ENCODE measurements at regions not wholly inside any gene's neighbourhood (a gene's known extent, or its start where the extent isn't known, plus 50 kb on each side); places are given as distances from the start of the nearest gene placed in this dataset.

DNA sequence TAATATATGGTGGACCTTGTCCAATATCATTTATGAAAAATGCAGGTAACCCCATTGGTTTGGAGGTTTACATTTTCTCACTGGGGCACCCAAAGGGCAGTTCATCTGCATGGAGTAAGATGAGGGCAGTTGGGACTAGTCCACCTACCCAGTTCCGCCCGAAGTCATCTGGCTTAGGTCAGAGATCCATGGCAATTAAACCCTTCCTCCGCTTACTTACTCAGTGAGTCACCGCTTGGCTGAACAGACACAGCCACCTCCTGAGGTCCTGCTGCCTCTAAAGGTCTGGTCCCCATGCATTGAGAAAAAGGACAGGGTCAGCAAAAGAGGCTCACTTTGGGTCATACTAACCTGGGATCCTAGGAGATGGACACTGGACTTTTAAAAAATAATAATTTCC, 102.9 kb upstream of the PRL start:
- DNase-seq (ENCODE audit: low read depth): peak; percentile 7

DNA sequence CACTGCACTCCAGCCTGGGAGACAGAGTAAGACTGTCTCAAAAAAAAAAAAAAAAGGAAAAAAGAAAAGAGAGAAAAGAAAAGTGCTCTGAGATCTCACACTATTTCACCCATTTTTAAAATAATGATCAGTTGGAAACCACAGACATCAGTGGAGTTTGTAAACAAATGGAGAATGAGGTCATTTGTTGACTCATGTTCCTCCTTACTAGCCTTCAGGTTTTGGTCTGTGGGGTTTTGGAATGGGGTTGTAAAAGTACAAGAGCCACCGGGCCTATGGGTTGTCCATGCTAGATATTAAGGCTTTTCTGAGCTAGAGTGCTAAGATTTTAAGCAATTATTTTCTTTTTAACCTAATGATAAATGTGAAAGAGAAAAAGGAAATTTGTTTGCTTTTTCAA, 104.4 kb upstream of the PRL start:
- DNase-seq (ENCODE audit: low read depth): no peak

DNA sequence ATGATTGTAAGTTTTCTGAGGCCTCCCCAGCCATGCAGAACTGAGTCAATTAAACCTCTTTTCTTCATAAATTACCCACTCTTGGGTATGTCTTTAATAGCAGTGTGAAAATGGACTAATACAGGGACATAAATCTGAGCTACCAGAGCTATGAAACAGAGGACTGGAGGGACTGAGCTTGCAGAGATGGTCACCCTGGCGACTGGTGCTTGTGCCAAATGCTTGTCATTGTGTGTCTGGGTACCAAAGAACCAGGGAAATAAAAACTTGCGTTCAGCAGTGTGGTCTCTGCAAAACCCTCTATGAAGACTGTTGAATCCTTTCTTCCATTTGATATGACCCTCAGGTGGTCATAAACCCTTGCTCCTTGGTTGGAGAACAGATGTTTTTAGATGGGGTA, 105.1 kb upstream of the PRL start:
- DNase-seq (ENCODE audit: low read depth): no peak

DNA sequence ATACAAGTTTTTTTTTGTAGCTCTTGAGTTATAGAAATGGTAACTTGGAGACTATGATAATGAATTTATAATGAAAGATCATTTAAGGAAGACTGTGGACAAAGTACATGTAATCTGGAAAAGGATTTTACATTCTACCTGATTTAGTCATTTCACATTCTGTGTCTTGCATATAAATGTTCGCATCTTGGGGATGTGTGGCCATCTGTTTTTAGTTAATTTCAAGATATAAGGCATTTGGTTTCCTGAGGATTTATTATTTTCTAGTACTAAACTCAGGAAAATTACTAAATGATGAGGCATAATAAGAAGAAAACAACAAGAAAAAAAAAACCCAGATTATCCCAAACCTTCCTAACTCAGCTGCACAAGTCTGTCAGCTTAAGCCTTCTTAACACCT, 112.7 kb upstream of the PRL start:
- DNase-seq (ENCODE audit: low read depth): no peak

DNA sequence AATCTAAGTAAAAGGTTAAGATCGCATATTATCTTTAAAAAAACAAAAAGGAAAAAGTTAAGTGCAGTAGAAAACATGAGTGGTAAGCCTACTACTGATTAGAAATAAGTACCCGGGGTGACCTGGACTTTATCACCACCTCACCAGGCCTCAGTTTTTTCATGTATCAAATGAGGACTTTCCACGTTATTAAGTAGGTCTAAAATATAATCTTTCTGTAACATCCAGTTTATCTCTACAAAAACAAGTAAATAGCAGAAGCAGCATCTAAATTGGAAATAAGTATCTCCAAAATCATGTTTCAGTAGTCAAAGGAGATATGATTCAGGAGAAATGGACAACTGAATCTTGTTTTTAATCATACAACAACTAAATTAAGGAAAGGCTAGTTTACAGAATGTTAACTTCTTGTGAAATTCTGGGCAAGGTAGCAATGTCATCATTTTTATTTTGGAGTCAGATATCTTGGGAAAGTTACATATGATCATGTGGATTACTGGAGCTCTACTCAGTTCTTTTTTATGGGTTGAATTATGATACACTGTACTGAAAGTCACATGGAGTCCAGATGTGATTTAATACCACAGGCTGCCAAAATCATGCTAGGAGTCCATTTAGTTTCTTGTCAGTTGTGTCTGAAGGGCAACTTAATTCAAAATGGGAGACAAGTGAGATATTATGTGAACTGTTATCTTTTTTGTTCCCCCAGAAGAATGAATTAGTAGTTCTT, 114.7 kb upstream of the PRL start:
- DNase-seq (ENCODE audit: low read depth): peak; percentile 84

DNA sequence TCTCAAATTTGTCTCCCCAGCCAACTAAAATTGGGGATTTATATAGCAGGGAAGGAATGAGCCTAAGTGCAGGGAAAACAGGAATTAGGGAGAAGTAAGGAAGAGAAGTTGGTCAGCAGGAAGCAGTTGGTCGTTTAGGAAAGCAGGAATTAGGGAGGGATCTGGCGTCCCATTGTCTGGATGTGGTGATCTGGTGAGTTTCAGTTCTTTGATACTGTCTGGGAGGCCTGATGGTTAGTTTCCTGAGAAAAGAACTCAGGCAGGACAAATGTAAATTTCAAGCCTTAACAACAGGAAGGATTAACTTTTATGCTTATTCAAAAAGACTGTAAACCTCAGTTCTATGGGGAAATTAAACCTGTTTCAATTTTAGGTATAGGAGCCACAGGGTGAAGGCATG, 116.2 kb upstream of the PRL start:
- DNase-seq (ENCODE audit: low read depth): no peak

DNA sequence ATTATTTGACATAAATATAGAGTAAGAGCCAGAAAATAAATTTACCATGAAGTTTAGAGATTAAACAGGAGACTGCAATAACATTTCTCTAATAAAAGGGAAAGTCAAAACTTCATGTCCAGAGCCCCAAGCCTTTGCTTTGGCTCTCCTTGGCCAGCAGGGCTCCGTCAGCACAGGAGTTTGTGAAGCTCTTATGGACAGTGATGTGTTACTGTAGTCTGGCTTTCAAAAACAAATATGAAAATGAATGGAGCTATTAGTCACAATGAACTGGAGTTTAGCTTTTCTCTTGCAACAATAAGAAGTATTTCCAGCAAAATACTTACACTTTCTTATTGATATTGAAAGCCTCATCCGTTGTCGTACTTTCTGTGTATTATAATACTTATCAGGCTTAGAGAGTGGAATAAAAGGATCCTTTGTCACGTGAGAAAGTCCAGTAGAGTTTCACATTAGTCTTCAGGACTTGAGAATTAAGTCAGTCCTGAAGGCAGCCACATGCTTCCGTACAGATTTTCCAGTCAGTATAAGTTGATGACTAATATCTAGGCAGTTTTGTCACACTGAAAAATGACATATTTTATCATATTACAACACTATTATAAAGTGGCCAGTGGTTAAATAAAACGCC, 117.0 kb upstream of the PRL start:
- peak; percentile 60 for DNase-seq (ENCODE audit: low read depth)

DNA sequence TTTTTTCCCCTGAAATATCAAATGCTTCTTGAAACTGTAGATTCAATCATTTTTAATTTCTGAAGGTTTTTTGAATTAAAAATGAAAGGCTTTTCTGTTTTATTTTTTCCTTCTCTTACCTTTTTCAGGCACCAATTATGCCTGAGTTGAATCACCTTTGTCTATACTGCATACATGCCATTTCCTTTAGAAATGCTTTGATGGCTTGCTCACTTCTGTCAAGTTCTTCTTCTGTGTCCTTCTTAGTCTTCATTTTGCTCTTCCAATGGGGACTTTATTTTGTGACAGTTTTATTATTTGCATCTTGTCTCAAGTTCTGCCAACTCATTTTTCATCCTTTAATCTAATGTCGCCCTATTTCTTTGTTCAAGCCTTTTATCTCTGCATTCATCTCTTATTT, 121.9 kb upstream of the PRL start:
- no peak for DNase-seq (ENCODE audit: low read depth)

DNA sequence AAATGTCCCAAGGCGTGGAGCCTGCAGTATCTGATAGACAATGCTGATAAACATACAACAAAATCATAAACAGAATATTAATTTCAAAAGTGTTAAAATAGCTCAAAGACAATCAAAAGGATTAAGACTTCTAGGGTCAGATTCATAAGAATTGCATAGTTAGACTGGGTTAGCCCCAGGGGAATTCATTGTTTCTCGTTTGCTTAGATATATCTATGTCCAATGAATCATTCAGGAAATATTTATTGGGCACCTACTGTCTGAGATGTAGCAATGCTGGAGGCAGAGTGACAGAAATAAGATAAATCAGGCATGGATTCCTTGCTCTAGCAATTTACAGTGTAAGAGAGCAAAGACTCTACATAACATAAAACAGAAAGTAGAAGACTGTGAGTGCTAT, 124.4 kb upstream of the PRL start:
- peak; percentile 45 for DNase-seq (ENCODE audit: low read depth)

DNA sequence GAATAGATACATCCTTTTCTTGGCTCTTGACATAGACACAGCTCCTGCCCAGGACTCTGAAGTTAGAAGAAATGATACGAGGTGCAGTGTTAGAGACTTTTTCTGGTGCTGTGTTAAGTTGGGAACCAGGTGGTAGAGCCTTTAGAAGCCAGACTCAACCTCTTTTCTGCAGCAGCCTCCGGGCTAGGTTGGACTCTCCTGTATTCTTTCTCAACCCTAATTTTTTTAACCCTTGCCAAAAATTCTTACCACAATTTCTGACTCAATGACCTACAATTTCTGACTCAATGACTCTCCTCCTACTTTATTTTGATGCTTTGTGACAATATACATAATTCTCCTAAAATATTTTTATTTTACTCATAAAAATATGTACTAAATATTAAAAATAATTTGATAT, 127.4 kb upstream of the PRL start:
- DNase-seq (ENCODE audit: low read depth): no peak

DNA sequence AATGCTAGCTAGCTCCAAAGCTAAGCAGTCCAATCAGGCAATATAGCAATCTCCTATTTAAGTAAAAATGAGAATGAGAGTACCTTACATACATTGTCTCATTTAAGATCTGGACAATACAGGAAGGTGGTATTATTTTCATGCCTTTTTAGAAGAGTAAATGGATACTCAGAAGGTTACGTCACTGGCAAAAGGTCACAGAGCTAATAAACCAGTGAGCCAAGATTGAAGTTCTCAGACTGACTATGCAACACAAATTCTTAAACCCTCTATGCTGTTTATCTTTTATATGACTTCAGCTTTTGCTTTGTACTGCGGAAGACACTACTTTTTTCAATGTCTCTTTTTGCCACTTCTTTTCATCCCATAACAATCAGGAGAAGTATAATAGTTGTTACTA, 135.2 kb upstream of the PRL start:
- DNase-seq (ENCODE audit: low read depth): peak; percentile 8

DNA sequence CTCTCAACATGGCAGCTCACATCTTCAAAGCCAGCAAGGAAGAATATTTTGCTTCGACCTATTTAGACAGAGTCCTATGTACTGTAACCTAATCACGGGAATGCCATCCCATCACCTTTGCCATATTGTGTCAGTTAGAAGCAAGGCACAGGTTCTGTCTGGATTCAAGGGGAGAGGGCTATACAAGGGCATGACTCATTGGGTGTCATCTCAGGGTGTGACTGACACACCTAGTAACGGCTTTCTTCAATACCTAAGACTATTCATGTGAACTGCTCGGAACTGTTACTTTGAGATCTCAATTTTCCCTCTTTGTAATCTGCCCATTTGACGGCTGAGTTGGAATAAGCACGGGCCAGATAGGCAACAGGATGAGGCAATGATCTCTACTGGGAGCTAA, 135.6 kb upstream of the HDGFL1 start:
- DNase-seq (ENCODE audit: low read depth): no peak

DNA sequence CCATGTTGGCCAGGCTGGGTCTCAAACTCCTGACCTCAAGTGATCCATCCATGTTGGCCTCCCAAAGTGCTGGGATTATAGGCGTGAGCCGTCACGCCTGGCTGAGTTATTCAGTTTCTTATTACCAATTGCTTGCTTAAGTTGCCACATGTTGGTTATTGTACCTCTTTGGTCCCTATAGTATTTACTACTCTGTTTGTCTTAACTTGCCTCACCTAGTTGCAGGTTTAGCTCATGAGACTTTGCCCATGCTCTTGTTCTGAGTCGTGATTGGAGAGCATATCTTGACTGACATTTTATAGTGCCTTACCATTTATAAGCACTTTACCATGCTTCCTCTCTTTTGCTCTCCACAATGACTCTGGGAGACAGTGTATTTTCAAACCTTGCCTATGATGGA, 134.2 kb upstream of the HDGFL1 start:
- DNase-seq (ENCODE audit: low read depth): no peak

DNA sequence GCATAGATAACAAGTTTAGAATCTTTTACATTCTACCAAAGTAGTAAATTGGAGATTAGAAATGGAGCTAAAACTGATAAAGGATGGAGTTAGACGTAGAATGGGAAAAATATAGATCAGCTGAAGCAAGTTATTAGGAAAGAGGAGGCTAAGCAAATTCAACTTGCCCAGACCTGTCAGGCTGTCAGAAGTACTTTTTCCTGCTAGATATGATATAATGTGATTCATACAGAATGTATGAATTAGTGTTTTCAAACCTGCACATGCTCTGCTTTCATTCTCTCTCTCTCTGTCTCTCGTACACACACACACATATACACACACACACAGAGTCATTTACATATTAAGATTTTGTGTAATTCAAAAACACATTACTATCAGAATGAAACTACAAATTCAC, 133.2 kb upstream of the HDGFL1 start:
- no peak for DNase-seq (ENCODE audit: low read depth)

DNA sequence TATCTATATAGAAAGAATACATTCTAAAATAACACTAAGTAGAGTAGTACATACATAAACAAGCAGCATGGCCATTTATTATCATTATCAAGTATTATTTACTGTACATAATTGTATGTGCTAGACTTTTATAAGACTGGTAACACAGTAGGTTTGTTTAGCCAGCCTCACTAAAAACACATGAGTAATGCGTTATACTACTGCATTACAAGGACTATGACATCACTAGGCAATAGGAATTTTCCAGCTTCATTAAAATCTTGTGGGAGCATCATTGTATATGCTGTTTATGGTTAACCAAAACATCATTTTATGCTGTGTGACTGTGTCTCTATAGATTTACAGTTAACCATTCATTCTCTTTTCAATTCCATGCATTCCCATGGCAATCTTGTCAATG, 131.7 kb upstream of the HDGFL1 start:
- DNase-seq (ENCODE audit: low read depth): no peak

DNA sequence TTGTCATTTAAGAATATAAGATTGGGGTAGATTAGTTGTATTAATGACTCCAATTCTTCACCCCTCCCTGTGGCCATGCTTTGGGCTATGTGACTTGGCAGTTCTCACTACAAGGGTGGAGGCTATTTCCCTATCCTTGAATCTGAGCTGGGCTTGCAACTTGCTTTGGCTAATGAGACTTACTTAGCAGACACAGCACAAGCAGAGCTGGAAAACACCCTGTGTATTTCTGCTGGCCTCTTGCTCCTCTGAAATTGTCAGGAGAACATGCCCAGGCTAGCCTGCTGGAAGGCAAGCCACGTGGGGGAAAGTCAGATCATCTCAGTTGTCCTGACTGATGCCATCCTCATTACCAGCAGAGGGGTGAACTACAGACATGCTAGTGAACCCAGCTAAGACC, 126.5 kb upstream of the HDGFL1 start:
- peak; percentile 43 for DNase-seq (ENCODE audit: low read depth)

DNA sequence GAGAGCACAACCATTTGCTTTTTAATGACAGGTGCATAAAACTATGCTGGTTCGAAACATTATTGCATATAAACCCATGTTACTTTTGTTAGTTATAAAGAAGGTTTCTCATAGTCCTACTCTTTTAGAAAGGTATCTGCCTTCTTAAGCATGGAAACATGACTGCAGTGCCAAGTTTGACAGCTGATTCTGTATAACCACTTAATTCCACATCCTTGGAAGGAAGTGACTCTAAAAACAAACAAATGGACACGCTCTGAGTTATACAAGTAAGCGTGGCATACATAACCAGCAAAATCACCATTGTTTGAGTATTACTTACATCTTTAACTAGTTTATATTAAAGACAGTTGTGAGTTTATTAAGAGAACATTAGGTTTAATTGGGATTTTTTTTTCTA, 125.0 kb upstream of the HDGFL1 start:
- DNase-seq (ENCODE audit: low read depth): peak; percentile 57

DNA sequence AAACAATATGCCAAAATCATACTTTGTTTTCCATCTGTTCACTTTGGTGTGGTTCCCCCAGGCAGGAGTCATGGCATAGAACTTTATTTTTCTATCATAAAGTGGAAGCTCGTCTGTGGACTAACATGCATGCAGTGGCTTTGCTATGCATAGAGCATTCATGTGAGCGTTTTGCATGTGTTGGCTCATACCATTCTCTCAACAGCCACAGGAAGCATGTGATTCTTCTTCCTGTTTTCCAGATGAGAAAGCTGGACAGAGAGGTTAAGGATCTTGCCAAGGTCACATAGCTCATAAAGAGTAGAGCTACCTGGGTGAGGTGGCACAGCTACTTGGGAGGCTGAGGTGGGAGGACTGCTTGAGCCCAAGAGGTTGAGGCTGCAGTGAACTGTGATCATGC, 123.4 kb upstream of the HDGFL1 start:
- DNase-seq (ENCODE audit: low read depth): no peak

DNA sequence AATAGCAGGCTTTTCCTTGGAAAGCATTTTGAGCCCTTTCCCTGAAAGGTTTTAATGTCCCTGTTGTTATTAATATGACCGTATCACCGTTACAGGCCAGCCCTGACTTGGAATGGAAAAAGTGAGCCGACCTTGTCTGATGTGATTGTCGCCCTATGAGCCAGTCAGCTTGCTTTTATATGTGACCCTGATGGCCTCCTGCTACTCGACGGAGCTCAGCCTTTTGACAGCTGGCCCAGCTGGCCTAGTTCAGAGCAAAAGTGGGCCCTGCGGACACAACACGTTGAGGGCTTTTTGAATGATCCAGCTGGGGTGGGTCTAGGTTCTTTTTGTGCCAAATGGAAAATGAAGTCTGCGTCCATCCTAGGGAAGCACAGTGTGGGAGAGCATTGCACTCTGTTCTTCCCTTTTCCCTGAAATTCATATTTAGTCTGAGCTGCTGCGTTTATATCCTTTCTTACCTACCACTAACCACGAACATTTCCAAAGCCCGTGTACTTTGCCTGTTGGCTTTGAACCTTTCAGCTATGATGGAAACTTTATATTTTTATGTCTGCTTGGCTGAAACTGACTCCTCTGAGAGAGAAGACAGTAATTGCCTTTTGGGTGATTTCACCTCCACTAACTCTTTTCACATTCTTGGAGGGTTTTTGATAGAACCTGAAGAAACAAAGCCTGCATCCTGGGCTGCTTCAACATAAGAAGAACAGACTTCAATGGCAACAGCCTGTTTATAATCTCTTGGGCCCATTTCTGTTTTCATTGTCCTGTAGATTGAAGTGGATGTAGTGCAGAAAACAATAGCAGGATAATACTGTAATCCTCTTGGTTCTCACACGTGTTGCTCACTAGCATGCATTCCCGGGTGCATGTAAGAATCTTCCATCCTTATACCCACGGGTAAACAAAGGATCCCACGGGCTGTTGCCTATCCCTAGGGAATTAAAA, 121.8 kb upstream of the HDGFL1 start:
- no peak for DNase-seq (ENCODE audit: low read depth)

DNA sequence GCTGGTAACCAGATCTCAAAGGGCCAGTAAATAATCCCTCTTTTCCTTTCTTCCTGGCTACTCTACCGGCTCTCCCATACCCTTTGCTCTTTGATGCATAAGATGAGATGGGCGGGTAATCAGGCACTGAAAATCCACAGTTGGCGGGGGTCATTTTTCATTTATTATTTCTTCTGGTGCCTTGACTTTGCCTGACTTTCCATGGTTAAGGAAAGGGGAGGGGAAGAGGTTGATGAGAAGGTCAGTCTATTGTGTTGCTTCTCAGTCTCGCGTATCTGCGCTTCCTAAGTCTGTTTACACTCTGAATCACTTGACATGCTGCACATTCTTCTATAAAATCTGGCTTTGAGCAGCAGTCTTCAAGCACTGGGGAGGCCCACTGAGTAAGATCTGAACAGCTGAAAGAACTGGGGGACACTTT, 121.1 kb upstream of the HDGFL1 start:
- DNase-seq (ENCODE audit: low read depth): peak; percentile 62

DNA sequence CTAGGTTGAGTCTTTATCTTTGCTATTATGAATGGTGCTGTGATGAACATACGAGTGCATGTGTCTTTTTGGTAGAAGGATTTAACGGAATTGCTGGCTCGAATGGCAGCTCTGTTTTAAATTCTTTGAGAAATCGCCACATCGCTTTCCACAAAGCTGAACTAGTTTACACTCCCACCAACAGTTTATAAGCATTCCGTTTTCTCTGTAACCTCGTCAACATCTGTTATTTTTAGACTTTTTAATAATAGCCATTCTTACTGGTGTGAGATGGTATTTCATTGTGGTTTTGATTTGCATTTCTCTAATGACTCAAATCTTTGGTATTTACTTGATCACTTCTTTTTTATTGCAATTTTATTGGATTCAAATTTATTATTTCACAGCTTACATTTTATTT, 117.4 kb upstream of the HDGFL1 start:
- peak; percentile 12 for DNase-seq (ENCODE audit: low read depth)

DNA sequence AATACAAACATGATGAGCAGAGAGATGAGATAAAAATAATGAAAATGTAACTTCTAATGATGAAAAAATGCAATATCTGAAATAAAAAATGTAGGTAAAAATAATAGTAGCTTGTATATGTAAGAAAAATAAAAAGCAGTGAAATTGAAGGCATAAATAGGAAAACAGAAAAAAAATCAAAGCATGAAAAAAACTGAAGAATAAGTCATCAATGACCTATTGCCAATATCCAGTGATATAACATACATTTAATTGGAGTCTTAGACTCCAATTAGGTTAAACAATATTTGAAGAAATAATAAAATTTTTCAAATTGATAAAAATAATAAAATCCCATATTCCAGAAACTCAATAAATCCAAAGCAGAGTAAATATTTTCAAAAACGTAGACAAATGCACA, 114.0 kb upstream of the HDGFL1 start:
- no peak for DNase-seq (ENCODE audit: low read depth)

DNA sequence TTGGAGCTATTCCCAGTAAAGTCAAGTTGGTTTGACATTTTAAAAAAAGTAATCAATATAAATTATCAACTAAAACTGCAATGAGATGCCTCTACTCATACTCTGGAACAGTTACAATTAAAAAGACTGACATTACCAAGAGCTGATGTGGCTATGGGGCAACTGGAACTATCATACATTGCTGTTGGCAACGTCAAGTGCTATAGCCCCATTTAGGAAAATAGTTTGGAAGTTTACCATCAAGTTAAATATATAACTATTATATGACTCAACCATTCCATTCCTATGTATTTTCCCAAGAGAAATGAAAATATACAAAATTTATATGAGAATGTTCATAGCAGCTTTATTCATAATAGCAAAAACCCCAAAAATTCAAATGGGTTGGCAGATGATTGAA, 111.4 kb upstream of the HDGFL1 start:
- DNase-seq (ENCODE audit: low read depth): peak; percentile 36

All from fibroblast of gingiva (primary cell).